ENCODE measurements at regions not wholly inside any gene's neighbourhood (a gene's known extent, or its start where the extent isn't known, plus 50 kb on each side); places are given as distances from the start of the nearest gene placed in this dataset.
"Not testable (repeated sequence)": the region's sequence is repeated elsewhere in the genome, so short reads cannot be mapped to it uniquely, and the experiment has no call there.

DNA sequence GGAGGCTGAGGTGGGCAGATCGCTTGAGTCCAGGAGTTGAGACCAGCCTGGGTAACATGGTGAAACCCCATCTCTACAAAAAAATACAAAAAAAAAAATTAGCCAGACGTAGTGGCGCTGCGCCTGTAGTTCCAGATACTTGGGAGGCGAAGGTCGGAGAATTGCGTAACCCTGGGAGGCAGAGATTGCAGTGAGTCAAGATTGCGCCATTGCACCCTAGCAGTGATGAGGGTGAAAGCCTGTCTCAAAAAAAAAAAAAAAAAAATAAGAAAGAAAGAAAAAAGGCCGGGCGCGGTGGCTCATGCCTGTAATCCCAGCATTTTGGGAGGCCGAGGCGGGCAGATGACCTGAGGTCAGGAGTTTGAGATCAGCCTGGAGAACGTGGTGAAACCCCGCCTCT is 85.3 kb upstream of the XIST start:
- not testable (repeated sequence) for DNase-seq (ENCODE audit: low spot score); H3K27me3 Mint-ChIP-seq (ENCODE audit: low read depth); H3K9me3 Mint-ChIP-seq; H3K4me3 Mint-ChIP-seq; H3K4me1 Mint-ChIP-seq (ENCODE audit: low read depth); H3K27ac Mint-ChIP-seq; H3K36me3 Mint-ChIP-seq (ENCODE audit: low read depth)

DNA sequence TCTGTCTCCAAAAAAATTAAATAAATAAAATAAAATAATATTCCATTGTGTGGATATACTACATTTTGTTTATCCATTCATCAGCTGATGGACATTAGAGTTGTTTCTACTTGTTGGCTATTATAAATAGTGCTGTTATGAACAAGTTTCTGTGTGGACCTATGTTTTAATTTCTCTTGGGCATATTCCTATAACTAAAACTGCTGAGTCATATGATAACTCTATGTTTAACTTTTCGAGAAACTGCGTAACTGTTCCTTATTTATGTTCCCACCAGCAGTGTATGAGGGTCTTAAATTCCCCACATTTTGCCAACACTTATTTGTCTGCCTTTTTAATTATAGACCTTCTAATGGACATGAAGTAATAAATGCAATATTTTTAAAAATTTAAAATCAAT is 80.0 kb upstream of the XIST start:
- no peak for DNase-seq (ENCODE audit: low spot score)
- Mint-ChIP-seq H3K36me3 (ENCODE audit: low read depth) (no peaks in the 10 kb centered on the region), H3K27ac (no peak overlapping the region), H3K4me1 (ENCODE audit: low read depth) (no peaks in the 10 kb centered on the region), H3K4me3 (no peak overlapping the region), H3K9me3 (no peaks in the 10 kb centered on the region), H3K27me3 (ENCODE audit: low read depth) (no peaks in the 10 kb centered on the region)

DNA sequence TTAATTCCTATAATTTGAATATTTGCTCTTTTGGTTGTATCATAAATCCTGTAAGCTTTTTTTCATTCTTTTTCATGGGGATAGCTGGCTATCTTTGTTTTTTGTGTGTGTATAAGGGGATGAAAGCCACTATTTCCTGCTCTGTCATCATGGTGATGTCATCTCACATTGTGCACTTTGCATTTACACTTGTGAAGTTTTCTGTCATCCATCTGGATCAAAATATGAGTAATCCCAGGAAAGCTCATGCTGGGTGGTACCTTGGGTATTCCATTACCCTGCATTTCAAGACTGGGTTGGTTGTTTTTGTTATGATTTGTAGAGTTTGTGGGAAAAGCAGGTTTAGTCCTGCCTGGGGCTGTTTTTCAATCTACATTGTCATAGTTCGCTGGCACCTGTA is 77.8 kb upstream of the XIST start:
- Mint-ChIP-seq H3K4me1 (ENCODE audit: low read depth) (no peaks in the 10 kb centered on the region), H3K4me3 (no peak overlapping the region), H3K9me3 (no peaks in the 10 kb centered on the region), H3K36me3 (ENCODE audit: low read depth) (no peaks in the 10 kb centered on the region), H3K27ac (no peak overlapping the region), H3K27me3 (ENCODE audit: low read depth) (no peaks in the 10 kb centered on the region)
- DNase-seq (ENCODE audit: low spot score): no peak

DNA sequence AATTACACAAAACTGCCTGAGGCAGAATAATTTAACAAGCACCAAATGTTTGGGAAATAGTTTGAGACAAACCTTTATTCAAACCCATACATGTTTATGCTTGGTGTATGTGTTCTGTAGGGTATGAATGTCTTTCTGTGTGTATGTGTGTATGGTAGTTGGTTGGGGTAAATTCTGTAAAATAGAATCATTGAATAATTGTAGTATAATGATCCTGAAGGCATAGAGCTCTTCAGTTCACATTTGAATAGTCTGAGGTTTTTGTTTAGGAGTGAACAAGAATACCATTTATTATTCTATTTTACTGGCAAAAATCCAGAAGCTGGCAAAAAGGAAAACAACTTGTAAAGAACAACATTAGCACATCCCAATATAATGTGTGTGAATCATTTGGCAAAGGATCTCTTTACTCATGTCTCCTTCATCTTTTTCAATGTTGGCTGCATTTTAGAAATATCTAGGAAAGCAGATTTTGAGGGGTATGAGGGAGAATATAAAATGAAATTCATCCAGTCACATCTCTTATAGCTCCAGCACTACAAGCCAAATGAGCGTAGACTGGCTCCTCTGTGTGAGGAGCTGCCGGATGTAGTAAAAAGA is 70.4 kb upstream of the XIST start:
- Mint-ChIP-seq H3K36me3 (ENCODE audit: low read depth) (no peaks in the 10 kb centered on the region), H3K9me3 (no peaks in the 10 kb centered on the region), H3K4me1 (ENCODE audit: low read depth) (no peaks in the 10 kb centered on the region), H3K27ac (no peak overlapping the region), H3K27me3 (ENCODE audit: low read depth) (no peaks in the 10 kb centered on the region), H3K4me3 (no peak overlapping the region)
- DNase-seq (ENCODE audit: low spot score): no peak

DNA sequence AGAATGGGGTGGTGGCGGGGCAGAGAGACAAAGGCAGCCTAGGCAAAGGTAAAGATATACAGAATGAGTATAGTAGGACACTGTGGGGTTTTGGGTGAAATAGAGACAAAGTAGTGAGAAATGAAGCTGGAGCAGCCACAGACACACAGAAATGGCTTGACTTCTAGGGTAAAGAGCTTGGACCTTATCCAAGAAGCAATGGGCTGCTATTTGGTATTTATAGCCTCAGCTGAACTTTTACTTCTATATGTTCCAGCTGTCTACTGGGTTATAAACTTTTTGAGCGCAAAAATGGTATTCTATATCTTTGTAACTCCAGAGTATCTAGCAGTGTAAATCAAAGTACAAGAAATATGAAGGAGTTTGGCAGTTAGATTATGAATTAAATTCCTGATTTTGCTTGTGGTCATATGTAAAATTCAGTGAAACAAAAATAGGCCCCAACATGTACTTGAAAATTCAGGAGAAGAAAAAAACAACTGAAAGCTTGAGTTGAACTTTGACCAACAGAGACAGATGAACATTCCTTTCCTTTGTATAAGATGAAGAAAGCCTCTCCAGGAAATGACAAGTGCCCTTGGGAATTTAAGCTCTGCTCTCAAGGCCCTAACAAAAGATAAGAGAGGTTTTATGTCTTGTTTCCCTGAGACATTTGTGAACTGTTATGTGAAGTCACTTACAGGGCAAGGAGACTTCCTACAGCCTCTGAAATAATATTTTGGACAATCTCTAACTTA is 64.6 kb upstream of the XIST start:
- H3K27ac Mint-ChIP-seq: no peak overlapping the region
- no peaks in the 10 kb centered on the region for H3K27me3 Mint-ChIP-seq (ENCODE audit: low read depth)
- H3K9me3 Mint-ChIP-seq: no peaks in the 10 kb centered on the region
- H3K4me1 Mint-ChIP-seq (ENCODE audit: low read depth): no peaks in the 10 kb centered on the region
- DNase-seq (ENCODE audit: low spot score): no peak
- H3K36me3 Mint-ChIP-seq (ENCODE audit: low read depth): no peaks in the 10 kb centered on the region
- no peak overlapping the region for H3K4me3 Mint-ChIP-seq

DNA sequence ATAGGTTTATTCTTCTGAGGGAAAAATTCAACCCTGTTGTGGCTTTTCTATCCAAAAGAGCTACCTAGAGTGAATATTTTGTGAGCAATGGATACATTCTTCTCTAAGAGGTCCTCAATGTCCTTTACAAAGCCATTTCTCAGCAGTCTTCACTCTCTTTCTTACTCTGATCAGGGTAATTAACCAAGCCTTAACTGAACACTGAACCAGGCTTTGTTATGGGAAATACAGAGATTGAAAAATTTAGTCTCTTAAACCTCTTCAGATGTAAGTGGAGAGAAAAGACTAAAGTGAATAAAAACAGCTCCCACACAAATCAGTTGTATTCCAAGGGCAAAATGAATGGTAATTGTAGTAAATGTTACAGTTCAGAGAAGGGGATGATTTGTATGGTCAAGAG is 64.0 kb upstream of the XIST start:
- H3K4me1 Mint-ChIP-seq (ENCODE audit: low read depth): no peaks in the 10 kb centered on the region
- DNase-seq (ENCODE audit: low spot score): no peak
- no peaks in the 10 kb centered on the region for H3K36me3 Mint-ChIP-seq (ENCODE audit: low read depth)
- H3K27ac Mint-ChIP-seq: no peak overlapping the region
- H3K4me3 Mint-ChIP-seq: no peak overlapping the region
- no peaks in the 10 kb centered on the region for H3K27me3 Mint-ChIP-seq (ENCODE audit: low read depth)
- H3K9me3 Mint-ChIP-seq: no peaks in the 10 kb centered on the region

DNA sequence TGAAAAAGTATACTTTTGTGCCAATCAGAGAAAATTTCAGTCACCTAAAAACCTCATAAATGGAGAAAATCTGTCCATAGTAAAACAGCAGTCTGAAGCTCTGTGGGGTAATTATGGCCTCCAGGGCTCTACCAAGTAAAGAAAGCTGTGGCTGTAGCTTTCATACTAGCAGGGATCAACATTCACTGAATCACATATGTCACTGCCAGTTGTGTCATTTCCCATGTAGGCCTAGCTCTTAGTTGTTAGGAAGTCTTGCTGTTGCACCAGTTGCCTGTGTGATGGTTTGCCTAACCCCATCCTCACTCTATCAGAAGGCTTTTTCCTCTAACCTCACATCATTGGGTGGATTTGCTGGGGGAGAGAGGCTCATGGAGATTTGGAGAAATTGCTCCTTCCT is 62.3 kb upstream of the XIST start:
- H3K36me3 Mint-ChIP-seq (ENCODE audit: low read depth); DNase-seq (ENCODE audit: low spot score); H3K27me3 Mint-ChIP-seq (ENCODE audit: low read depth); H3K4me3 Mint-ChIP-seq; H3K27ac Mint-ChIP-seq; H3K4me1 Mint-ChIP-seq (ENCODE audit: low read depth); H3K9me3 Mint-ChIP-seq: not testable (repeated sequence)

DNA sequence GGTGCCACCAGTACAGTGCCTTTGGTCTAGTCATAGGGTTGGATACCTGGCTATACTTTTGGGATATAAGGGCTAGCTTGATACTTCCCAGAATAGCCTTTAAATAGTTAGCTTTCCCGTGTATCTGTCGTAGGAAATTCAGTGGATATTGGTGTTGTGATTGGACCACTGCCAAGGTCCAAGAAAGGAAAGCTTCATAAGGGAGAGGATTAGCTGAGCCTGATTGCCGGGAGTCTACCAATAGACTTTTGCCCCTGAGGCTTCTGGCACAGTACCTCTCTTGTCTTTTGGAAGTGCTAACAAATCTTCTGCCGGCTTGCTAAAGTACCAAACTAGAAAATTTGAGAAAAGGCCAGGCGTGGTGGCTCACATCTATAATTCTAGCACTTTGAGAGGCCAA is 61.1 kb upstream of the XIST start:
- DNase-seq (ENCODE audit: low spot score): no peak
- no peak overlapping the region for H3K4me3 Mint-ChIP-seq
- peaks cover 3% of the 10 kb centered on the region for H3K9me3 Mint-ChIP-seq

DNA sequence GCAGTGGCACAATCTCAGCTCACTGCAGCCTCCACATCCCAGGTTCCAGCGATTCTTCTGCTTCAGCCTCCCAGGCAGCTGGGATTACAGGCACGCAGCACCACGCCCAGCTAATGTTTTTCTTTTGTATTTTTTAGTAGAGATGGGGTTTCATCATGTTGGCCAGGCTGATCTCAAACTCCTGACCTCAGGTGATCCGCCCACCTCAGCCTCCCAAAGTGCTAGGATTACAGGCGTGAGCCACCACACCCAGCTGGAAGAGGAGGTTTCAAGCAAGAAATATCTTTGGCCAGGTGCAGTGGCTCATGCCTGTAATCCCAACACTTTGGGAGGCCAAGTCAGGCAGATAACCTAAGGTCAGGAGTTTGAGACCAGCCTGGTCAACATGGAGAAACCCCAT is 59.4 kb upstream of the XIST start:
- not testable (repeated sequence) for H3K36me3 Mint-ChIP-seq (ENCODE audit: low read depth); H3K27ac Mint-ChIP-seq; H3K9me3 Mint-ChIP-seq; H3K4me1 Mint-ChIP-seq (ENCODE audit: low read depth); H3K27me3 Mint-ChIP-seq (ENCODE audit: low read depth); H3K4me3 Mint-ChIP-seq; DNase-seq (ENCODE audit: low spot score)

More for the DNA sequence above, 61.1 kb upstream of the XIST start:
- Mint-ChIP-seq H3K4me1 (ENCODE audit: low read depth) (no peaks in the 10 kb centered on the region), H3K36me3 (ENCODE audit: low read depth) (no peaks in the 10 kb centered on the region), H3K27me3 (ENCODE audit: low read depth) (no peaks in the 10 kb centered on the region), H3K27ac (no peak overlapping the region)

DNA sequence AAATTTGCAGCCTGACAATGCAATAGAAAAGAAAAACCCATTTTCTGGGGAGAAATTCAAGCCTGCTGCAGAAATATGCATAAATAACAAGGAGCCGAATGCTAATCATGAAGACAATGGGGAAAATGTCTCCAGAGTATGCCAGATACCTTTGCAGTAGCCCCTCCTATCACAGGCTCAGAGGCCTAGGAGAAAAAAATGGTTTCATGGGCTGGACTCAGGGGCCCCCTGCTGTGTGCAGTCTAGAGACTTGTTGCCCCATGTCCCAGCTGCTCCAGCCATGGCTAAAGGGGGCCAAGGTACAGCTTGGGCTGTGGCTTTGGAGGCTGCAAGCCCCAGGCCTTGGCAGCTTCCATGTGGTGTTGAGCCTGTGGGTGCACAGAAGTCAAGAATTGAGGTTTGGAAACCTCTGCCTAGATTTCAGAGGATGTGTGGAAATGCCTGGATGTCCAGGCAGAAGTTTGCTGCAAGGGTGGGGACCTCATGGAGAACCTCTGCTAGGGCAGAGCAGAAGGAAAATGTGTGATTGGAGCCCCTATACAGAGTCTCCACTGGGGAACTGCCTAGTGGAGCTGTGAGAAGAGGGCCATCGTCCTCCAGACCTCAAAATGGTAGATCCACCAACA is 53.3 kb upstream of the XIST start:
- H3K27me3 Mint-ChIP-seq (ENCODE audit: low read depth); H3K4me3 Mint-ChIP-seq; H3K27ac Mint-ChIP-seq; DNase-seq (ENCODE audit: low spot score); H3K9me3 Mint-ChIP-seq; H3K36me3 Mint-ChIP-seq (ENCODE audit: low read depth); H3K4me1 Mint-ChIP-seq (ENCODE audit: low read depth): not testable (repeated sequence)

DNA sequence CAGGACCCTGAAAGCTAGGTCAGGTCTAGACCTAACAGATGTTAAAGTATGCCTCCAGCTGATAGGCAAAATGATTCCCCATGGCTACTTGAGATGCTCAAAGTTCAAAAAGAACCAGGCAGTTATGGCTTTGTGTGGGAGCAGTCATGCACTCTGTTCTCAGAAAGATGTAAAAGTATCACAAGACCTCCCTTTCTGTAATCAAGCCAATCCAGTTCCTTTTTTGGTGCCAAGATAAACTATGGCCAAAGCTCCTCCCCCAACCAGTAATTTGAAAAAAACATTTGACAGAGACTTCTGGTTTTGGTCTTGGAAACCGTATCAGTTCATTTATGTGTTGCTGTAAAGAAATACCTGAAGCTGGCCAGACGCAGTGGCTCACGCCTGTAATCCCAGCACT is 51.4 kb upstream of the XIST start:
- peaks cover 9% of the 10 kb centered on the region for H3K9me3 Mint-ChIP-seq
- no peak for DNase-seq (ENCODE audit: low spot score)
- no peaks in the 10 kb centered on the region for H3K36me3 Mint-ChIP-seq (ENCODE audit: low read depth)
- H3K4me1 Mint-ChIP-seq (ENCODE audit: low read depth): no peaks in the 10 kb centered on the region
- H3K27me3 Mint-ChIP-seq (ENCODE audit: low read depth): no peaks in the 10 kb centered on the region
- H3K27ac Mint-ChIP-seq: no peak overlapping the region
- H3K4me3 Mint-ChIP-seq: no peak overlapping the region

Measured in T-helper 2 cell treated with Interferon-gamma antibody and Interleukin-4, amounts not matched to agents 5 μg/mL and 100 μg/mL, for 36 hours (primary cell).